Fibroblast of villous mesenchyme (primary cell): ENCODE measurements at regions not wholly inside any gene's neighbourhood (a gene's known extent, or its start where the extent isn't known, plus 50 kb on each side); places are given as distances from the start of the nearest gene placed in this dataset.
A peak's percentile ranks its signal among the peaks of the same experiment; 100 is the strongest.

Experiments used
- DNase-seq: peaks from one replicate; pipeline ENCODE4 v3.0.0-alpha.2; 2010; ENCODE audit warnings: low read depth
- H3K4me3 ChIP-seq: 2 replicates; pipeline ENCODE4 v1.5.1; 2011; ENCODE audit warnings: low read depth, mild to moderate bottlenecking, low read length
- CTCF ChIP-seq: IDR thresholded peaks from 2 replicates; pipeline ENCODE4 v1.5.1; 2012; ENCODE audit warnings: low read depth, mild to moderate bottlenecking, low read length; ENCODE audit not compliant: insufficient read depth

GRCh38 chr4:186775902-186776301, 52.2 kb upstream of the FAT1 start:
- TF ChIP-seq CTCF, result no peak
- H3K4me3 ChIP-seq, result no peak overlapping the region
- DNase-seq, result no peak

GRCh38 chr4:186778134-186778533, 54.5 kb upstream of the FAT1 start:
- no peak for TF ChIP-seq CTCF

GRCh38 chr4:186780291-186781031, 56.8 kb upstream of the FAT1 start:
- H3K4me3 ChIP-seq, result no peak overlapping the region
- TF ChIP-seq CTCF, result no peak
- no peak for DNase-seq

More at GRCh38 chr4:186778134-186778533, 54.5 kb upstream of the FAT1 start:
- H3K4me3 ChIP-seq, result no peak overlapping the region
- no peak for DNase-seq

- TF ChIP-seq CTCF, result no peak
- no peak overlapping the region for H3K4me3 ChIP-seq
- DNase-seq, result peak; percentile 55
Measured at GRCh38 chr4:186781032-186781917, 57.6 kb upstream of the FAT1 start.

GRCh38 chr4:186782302-186782701, 58.6 kb upstream of the FAT1 start:
- no peak for DNase-seq
- H3K4me3 ChIP-seq, result no peak overlapping the region
- no peak for TF ChIP-seq CTCF

- H3K4me3 ChIP-seq, result no peak overlapping the region
- no peak for DNase-seq
- TF ChIP-seq CTCF, result no peak
Measured at GRCh38 chr4:186787536-186787935, 63.9 kb upstream of the FAT1 start.
